Neural progenitor cell (in vitro differentiated cells): ENCODE measurements at regions not wholly inside any gene's neighbourhood (a gene's known extent, or its start where the extent isn't known, plus 50 kb on each side); places are given as distances from the start of the nearest gene placed in this dataset.

Source experiments
- EZH2 ChIP-seq: fragments of 200-600 bp; sonication (generic); IDR thresholded peaks from 2 replicates; pipeline ENCODE4 v1.6.1; 2017; ENCODE audit warnings: antibody characterized with exemption, mild to moderate bottlenecking, moderate library complexity
- TF ChIP-seq, protein P1 (sequence below): fragments of 200-600 bp; sonication (generic); IDR thresholded peaks from 2 replicates; pipeline ENCODE4 v1.5.1; 2017; ENCODE audit warnings: antibody characterized with exemption, mild to moderate bottlenecking

DNA sequence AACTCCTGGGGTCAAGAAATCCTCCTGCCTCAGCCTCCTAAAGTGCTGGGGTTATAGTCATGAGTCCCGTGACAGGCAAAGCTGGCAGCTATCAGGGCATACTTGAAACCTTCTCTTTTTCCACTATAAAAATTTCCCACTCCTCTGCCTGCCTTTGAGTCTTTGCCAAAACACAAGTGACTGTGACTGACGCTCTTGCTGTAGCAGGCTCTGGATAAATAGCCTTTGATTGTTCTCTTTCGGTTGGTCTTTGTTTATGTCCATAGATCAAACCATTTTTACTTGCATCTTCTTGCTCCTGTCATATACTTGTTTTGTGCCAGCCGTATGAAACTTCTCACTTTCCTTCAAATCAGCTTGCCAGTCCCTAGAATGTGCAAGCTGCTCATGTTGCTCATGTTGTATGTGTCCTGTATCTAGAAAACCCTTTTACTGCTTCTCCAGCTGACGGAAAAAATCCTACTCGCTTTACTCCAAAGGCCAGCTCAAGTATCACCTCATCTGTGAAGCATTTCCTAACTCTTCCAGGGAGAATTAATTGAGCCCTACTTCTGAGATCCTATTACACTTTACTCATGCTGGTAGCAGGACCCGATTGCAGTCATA is 73.1 kb downstream of the RESF1 start:
- TF ChIP-seq, protein P1, sequence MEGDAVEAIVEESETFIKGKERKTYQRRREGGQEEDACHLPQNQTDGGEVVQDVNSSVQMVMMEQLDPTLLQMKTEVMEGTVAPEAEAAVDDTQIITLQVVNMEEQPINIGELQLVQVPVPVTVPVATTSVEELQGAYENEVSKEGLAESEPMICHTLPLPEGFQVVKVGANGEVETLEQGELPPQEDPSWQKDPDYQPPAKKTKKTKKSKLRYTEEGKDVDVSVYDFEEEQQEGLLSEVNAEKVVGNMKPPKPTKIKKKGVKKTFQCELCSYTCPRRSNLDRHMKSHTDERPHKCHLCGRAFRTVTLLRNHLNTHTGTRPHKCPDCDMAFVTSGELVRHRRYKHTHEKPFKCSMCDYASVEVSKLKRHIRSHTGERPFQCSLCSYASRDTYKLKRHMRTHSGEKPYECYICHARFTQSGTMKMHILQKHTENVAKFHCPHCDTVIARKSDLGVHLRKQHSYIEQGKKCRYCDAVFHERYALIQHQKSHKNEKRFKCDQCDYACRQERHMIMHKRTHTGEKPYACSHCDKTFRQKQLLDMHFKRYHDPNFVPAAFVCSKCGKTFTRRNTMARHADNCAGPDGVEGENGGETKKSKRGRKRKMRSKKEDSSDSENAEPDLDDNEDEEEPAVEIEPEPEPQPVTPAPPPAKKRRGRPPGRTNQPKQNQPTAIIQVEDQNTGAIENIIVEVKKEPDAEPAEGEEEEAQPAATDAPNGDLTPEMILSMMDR: no peak
- TF ChIP-seq EZH2: no peak
